ENCODE measurements at regions not wholly inside any gene's neighbourhood (a gene's known extent, or its start where the extent isn't known, plus 50 kb on each side); places are given as distances from the start of the nearest gene placed in this dataset.

GRCh38 chr18:38007676-38008330 is 442.2 kb upstream of the CELF4 start:
- no peak for TF ChIP-seq CTCF (IDR thresholded peaks at IDR 0.05; ENCODE audit: low read depth, low read length, missing input control)
- no peak for TF ChIP-seq JUND (IDR thresholded peaks at IDR 0.05)
- TF ChIP-seq SP1 (IDR thresholded peaks at IDR 0.05): no peak
- no peak for TF ChIP-seq RAD21 (IDR thresholded peaks at IDR 0.05)

Measured in liver (tissue), 3 donors.